ENCODE measurements at regions not wholly inside any gene's neighbourhood (a gene's known extent, or its start where the extent isn't known, plus 50 kb on each side); places are given as distances from the start of the nearest gene placed in this dataset.
"Not testable (repeated sequence)": the region's sequence is repeated elsewhere in the genome, so short reads cannot be mapped to it uniquely, and the experiment has no call there.

DNA sequence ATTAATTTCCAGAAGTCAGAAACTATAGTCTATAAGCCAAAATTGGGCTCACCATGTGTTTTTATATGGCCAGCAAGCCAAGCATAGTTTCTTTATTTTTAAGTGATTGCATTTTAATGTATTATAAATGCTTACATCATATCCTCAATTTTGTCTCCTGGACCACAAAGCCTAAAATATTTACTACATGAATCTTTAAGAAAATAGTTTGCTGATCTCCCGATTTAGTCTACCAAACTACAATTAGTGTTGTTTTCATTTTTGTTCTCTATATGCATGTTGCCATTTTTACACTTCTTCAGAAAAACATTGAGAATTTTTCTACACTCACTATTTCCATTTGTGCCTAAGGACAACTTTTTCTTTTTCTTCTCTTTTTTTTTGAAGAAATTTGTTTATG lies 954.5 kb upstream of the ADAMTS5 start:
- not testable (repeated sequence) for DNase-seq

GRCh38 chr21:27917966-27918365 lies 951.1 kb upstream of the ADAMTS5 start:
- DNase-seq: not testable (repeated sequence)

- not testable (repeated sequence) for DNase-seq
Observed at GRCh38 chr21:27916326-27916725, 949.4 kb upstream of the ADAMTS5 start.

DNA sequence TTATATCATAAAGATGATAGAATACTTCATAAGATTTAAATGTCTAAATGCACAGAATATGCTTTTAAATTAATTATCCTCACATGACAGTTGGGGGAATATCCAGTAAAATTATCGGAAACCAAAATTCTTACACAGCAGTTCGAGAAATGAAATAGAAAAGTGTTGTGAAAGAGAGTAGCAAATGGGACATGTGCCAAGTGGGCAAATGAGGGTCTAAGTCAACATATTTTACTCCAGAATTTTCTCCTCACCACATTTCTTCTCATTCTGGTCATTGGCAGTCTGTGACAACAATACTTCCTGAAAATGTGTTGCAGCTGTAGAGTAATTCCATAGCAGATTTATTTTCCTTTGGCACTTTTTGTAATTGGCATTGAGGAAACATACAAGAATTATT lies 945.2 kb upstream of the ADAMTS5 start:
- not testable (repeated sequence) for DNase-seq

DNA sequence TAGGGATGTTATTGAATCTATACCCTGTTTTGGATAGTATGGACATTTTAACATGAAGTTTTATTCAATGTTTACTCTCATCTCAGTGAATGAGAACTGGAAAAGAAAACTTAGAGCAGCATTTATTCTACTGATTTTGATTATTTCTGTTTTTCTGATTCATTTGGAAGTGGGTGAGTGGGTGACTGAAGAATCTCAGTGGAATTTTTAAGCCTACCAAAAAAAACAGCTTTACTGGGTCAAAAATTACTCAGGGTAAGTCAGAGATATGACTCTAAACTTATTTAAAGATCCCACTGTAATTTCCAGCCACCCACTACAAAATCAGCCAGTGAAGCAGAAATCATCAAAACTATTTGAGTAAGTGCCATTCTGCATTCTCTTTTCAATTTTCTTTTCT lies 942.6 kb upstream of the ADAMTS5 start:
- not testable (repeated sequence) for DNase-seq

DNA sequence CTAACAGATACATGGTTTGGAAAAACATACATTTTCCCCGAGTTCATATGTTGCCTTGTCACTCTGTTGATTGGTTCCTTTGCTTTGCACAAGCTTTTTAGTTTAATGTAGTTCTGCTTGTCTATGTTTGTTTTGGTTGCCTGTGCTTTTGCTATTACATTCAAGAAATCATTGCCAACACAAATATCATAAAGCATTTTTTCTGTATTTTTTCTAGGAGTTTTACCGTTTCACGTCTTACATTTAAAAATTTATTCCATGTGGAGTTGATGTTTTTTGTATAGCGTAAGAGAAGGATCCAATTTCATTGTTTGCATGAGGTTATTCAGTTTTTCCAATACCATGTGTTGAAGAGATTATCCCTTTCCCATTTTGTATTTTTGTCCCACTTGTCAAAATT lies 941.9 kb upstream of the ADAMTS5 start:
- DNase-seq: not testable (repeated sequence)

DNA sequence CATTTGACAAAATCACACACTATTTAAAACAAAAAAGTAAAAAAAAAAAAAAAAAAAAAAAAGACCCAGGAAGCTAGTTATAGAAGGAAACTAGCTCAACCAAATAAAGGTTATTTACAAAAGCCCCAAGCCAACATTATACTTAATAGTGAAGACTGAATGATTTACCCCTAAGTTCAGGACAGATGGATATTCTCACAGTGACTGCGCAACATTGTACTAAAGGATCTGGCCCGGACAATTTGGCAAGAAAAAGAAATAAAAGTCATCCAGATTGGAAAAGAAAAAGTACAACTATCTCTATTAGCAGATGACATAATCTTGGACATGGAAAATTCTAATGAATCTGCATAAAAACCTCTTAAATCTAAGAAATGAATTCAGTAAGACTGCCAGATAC lies 936.0 kb upstream of the ADAMTS5 start:
- not testable (repeated sequence) for DNase-seq

- not testable (repeated sequence) for DNase-seq
Observed at GRCh38 chr21:27893619-27894018, 926.7 kb upstream of the ADAMTS5 start.

GRCh38 chr21:27891495-27891894 lies 924.6 kb upstream of the ADAMTS5 start:
- not testable (repeated sequence) for DNase-seq

DNA sequence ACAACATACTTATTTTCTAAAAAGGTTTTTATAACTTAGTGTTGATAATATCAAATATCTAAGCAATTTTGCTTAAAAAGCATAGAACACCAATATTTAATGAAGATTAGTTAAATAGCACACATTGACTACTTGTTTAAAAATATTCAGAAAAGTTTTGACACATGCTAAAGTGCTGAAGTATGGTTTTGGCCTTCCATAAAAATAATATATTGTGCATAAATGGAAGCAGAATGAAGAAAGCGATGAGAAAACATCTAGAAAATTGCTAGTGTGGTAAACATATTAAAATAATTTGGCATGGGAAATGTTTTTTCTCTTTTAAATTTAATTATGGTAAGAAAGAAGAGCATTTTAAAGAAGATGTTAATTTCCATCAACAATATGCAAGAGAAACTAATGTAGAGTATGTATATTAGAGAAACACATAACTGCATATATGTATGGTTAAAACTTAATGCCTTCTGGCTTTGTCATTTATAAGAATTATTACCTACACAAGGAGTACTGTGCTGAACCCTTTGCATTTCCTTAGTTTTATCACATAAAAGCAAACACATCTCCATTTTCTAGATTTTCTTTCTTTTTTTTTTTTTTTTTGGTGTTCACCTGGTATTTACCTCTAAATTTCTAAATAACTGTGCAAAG lies 921.0 kb upstream of the ADAMTS5 start:
- DNase-seq: not testable (repeated sequence)

GRCh38 chr21:27885296-27885711 lies 918.4 kb upstream of the ADAMTS5 start:
- no peak for DNase-seq

GRCh38 chr21:27881331-27881730 lies 914.4 kb upstream of the ADAMTS5 start:
- DNase-seq: not testable (repeated sequence)

GRCh38 chr21:27872411-27872810 lies 905.5 kb upstream of the ADAMTS5 start:
- DNase-seq: not testable (repeated sequence)

GRCh38 chr21:27870755-27871154 lies 903.9 kb upstream of the ADAMTS5 start:
- DNase-seq: not testable (repeated sequence)

DNA sequence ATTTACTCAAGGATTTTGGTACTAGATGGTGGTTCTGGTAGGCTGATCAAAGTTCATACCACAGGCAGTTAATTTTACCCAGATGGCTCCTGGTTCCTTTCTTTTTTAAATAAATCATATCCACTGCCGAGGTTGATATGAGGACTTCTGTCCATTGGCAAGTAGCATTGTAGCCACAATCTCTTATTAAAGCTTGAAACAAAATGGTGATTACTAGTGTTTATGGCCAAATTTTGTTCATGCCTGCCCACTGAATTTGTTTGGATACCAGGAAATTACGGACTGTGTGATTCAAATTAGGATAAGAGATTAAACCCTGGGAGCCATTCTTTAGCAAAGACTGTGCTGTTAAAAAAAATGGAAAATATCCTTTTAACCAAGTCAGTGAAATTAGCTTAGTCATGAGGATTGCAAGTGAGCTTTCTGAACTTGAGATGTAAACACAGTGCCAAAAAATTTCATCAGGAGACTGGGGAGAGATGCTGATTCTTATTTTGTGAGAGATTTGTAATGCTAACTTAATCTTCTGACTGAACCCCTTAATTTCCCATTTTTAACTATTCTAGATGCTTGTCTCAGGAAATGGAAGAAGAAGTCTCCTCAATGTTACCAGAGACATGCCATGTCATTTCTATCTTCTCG lies 893.5 kb upstream of the ADAMTS5 start:
- DNase-seq: not testable (repeated sequence)

DNA sequence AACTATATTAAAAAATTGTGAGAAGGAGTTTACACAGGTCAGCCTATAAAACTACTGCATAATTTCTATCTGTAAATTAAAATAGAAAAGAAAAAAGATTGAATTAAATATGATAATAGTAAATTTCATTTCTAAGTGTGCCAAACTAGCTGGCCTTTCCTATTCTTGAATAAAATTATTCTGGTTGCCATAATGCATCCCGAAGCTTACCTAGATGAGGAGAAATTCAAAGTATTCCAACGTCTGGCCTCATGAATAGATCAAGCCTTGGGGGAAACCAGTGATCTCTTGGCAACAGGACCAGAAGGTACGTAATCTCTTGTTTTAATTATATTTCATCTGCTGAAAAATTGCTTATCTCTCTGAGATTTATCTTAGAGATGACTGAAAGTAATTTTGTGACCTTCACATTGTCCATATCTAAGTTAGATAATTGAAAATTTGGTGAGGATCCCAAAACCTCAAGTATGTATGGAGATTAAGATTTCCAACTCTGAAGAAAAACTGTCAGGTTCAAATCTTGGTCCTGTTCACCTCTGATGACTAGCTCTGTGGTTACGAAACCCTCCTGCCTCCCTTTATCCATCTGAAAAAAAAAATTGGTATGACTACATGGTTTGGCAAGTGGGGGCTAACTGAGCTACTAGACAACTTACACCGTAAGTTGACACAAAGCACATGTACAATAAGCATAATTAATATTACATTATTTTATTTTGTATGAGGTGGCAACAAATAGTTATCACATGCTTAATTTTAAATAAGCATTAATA lies 891.4 kb upstream of the ADAMTS5 start:
- not testable (repeated sequence) for DNase-seq

DNA sequence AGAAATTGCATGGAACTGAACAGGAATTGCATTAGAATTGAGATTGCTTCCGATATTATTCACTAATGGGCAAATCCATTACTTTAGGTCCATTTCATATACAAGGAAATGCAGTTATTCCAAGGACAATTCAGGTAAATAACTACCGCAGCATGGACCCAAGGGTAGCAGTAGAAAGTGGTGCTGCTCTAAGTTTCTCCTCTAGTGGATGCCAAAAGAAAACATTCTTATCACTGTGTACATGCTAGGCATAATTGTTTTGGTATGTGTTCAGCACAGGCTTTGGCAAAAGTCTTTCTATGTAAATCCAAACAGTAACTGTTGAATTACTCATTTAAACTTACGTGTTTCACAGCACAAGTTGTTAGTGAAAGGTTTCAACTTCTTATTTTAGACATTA lies 890.1 kb upstream of the ADAMTS5 start:
- DNase-seq: not testable (repeated sequence)

DNA sequence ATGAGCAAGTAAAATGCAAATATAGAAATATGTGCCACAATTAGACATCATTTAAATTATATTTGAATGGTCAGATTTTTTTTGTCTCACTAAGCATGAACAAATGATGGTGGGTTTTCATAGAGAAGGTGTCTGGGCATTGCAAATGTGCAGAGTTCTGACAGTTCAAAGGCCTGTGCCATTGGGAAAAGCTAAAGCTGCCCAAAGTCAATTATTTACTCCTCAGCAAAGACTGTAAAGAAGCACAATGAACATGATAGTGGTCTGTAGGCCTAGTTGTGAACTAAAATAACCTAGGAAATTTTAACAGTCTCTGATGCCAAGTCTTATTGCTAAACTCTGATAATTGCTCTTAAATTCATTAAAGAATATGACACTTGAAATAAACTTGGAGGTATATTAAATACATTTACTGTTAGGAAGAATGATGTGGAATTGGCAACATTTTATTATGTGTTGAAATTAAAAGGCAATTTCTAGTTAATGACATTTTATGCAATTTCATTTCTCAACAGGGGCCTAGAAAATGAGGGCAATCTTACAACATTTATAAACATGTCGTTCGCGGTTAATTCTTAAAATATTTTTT lies 874.3 kb upstream of the ADAMTS5 start:
- no peak for DNase-seq

DNA sequence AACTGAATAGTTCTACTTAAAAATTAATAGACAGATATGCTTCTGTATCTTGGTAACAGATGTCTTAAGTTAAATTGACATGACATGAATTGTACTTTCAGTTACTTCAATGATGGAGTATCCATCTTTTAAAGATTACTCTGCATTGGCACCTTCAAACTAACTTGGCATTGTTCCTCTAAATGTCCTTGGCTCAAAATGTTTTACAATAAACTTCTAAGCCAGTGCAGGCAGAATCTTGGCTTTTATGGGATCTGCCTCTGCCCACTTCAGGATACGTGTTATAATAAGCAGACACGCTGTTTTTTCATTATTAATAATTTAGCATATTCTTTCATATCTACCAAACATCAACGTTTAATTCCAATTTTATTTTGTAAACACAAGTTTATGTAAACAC lies 873.4 kb upstream of the ADAMTS5 start:
- DNase-seq: no peak

DNA sequence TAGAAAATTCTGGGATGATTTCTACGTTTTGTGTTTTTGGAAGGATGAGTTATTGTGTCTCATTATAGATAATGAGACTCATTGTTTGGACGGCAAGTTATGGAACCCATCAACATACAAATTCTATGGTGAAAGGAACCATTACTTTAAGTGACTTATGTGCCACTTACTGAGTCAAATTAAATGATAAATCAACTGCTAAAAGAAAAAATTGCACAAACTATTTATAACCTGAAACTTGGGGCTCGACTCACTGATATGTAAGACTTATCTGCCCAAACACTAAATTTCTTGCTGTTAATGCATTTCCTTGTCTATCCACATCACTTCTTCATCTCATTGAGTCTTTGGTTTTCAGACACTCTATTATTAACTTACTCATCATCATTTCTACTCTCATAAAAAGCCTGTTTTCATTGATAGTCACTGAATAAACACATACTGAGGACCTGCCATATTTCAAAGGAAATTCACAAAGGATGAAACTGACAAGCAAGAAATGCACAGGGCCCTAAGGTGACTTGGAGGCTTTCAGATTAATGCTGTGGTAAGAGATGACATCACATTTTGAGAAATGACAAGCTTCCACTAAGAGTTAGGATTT lies 872.7 kb upstream of the ADAMTS5 start:
- DNase-seq: no peak

DNA sequence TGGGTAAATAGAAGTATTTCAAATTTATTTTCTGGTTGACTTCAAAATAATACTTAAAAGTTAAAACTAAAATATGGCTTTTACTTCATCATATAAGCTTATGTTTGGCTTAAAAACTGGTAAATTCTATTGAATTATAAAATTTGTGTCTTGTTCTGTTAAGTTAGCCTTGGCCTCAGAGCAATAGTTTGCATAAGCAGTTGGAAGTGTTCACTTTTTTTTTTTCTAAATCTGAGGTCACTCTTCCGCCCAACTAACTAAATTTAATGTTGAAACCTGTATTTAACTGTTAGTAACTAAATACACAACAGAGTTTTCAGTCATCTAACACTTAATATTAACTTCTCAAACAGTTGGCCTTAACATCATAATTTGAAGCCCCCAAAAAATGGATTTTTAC lies 871.7 kb upstream of the ADAMTS5 start:
- DNase-seq: no peak

DNA sequence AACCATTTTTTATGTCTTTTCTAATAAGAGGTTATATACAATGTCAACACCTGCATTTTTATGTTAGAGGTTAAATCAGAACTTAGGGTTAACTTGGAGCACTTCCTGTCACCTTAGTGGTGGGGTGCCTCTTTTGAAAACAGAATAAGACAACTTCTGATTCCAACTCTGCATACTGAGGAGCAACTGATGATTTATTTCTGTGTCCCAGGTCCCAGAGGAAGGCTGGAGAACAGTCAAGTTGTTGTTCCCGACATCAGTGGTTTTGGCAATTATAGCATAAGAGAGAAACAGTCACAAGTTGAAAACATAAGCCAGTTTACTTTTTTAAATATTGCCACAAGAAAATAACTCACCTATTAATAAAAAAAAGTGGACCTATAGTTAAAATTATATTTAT lies 871.0 kb upstream of the ADAMTS5 start:
- no peak for DNase-seq

- DNase-seq: no peak
Observed at GRCh38 chr21:27833298-27833697, 866.4 kb upstream of the ADAMTS5 start.
